HG02610 (cell line): ENCODE measurements at regions not wholly inside any gene's neighbourhood (a gene's known extent, or its start where the extent isn't known, plus 50 kb on each side); places are given as distances from the start of the nearest gene placed in this dataset.
"Not testable (repeated sequence)": the region's sequence is repeated elsewhere in the genome, so short reads cannot be mapped to it uniquely, and the experiment has no call there.

Source experiments
- ATAC-seq: cut with Tn5 transposase; IDR thresholded peaks from one replicate; pipeline ENCODE4 v1.9.1; 2021; ENCODE audit warnings: mild to moderate bottlenecking, moderate library complexity; ENCODE audit not compliant: unreplicated experiment

- ATAC-seq, result no peak
Observed at GRCh38 chr5:60546207-60546606, 153.8 kb downstream of the DEPDC1B start.

- no peak for ATAC-seq
Observed at GRCh38 chr5:60545551-60545950, 154.4 kb downstream of the DEPDC1B start.

GRCh38 chr5:60544142-60544541 lies 155.8 kb downstream of the DEPDC1B start:
- ATAC-seq, result no peak

GRCh38 chr5:60541980-60542379 lies 158.0 kb downstream of the DEPDC1B start:
- ATAC-seq, result peak; percentile 55

DNA sequence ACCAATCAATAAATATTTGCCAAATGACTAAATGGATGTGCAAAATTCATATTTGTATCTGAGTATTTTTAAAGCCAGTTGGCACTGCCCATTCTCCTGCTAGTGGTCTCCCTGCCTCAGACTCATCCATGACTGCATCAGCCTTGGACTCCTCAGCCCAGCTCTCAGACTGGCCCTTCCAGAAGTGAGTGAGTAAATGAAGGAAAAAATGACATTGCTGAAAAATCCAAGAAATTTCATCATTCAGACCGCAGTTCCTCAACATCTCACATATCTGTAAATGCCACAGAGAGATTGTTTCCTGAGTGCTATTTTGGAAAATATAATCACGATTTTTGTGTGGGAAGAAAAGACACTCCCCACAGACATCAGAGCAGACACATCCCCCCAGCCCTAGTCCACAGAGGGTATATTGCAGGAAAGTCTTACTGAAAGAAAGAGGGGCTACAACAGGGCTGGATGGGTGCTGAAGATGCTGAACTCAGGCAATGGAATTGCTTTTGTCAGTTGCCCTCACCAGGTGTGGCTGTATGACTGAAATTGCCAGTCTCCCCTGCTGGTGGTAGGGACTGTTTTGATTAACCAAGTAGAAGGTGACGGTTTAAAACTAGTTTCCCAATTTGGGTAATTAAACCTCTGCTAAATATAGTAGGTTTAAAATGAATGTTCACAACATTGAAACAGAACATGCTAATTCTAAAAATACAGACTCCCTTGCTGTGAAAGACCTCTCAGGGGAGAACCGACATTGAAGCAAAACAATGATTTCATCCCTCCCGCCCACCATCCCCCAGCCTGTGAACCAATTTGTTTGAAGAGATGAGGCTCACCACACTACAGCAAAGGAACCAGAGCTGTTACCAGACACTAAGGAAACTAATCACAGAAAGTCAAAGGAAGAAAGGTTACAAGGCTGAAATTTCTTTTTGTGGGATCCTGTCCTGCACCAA lies 158.8 kb downstream of the DEPDC1B start:
- peak; percentile 85 for ATAC-seq

DNA sequence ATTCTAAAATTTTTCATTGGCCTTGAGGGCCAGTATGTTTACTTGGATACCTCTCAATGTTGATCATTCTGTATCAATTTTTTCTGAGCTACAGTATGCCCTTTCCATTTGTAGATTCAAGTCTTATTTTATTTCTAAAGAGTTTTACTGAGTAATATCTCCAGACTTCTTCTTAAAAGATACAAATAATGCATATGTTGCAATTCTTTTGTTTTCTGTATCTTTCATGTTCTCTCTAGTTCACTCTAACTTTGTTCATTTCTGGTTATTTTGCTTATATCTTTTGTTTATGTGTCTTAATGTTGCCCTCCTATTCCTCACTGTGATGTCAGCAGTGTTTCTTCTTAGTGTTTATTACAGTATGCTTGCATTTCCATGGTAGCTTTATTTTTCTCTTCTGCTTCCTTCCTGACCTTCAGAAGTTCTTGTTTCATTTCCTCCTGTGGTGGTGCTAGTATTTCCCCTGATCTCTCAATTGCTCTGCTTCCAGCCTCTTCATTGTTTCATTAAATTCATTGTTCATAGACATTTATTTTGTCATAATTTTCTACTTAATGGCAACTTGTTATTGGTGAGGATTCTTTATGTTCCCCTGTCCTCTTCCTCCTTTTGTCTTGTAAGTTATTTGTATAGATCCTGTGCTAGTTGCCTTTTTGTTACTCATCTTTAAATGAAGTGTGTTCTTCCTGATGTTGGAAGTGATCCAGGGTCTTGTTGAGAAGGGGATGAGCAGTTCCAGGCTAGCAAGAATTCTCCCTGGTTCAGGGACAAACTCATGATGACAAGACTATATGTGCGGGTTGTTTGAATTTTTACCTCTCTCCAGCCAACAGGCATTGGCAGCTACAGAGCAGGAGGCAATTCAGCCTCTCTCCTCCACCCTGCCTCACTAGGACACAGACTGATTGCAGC lies 160.8 kb downstream of the DEPDC1B start:
- ATAC-seq, result no peak

GRCh38 chr5:60538426-60538825 lies 161.5 kb downstream of the DEPDC1B start:
- ATAC-seq, result no peak

DNA sequence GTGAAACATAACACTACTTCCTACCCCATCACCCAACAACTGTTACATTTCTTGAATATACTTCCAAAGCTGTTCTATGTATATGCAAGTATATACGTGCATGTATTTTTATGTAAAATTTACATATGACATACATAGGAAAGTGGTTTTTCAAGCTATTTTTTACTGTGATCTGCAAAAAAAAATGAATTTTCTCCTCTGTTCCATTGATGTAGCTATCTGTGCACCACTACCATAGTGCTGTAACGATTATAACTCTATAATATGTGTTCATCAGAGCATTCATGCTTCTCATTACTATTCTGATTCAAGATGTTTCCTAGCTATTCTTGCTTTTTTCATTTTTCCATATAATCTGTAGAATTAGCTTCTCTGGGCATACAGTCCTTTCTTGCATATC lies 164.0 kb downstream of the DEPDC1B start:
- ATAC-seq, result no peak

- peak; percentile 64 for ATAC-seq
Observed at GRCh38 chr5:60535198-60535597, 164.8 kb downstream of the DEPDC1B start.

- ATAC-seq, result no peak
Observed at GRCh38 chr5:60533789-60534188, 166.2 kb downstream of the DEPDC1B start.

DNA sequence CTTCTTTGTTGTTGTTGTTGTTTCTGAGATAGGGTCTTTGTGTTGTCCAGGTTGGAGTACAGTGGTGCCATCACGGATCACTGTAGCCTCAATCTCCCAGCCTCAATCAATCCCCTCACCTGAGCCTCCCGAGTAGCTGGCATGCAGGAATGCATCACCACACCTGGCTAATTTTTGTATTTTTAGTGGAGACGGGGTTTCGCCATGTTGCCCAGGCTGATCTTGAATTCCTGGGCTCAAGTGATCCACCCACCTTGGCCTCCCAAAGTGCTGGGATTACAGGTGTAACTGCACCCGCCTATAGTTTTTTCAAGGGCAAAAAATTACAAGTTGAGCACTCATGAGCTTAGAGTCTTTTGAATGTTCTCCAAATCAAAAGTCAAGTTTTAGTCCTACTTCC lies 167.2 kb downstream of the DEPDC1B start:
- ATAC-seq, result not testable (repeated sequence)

DNA sequence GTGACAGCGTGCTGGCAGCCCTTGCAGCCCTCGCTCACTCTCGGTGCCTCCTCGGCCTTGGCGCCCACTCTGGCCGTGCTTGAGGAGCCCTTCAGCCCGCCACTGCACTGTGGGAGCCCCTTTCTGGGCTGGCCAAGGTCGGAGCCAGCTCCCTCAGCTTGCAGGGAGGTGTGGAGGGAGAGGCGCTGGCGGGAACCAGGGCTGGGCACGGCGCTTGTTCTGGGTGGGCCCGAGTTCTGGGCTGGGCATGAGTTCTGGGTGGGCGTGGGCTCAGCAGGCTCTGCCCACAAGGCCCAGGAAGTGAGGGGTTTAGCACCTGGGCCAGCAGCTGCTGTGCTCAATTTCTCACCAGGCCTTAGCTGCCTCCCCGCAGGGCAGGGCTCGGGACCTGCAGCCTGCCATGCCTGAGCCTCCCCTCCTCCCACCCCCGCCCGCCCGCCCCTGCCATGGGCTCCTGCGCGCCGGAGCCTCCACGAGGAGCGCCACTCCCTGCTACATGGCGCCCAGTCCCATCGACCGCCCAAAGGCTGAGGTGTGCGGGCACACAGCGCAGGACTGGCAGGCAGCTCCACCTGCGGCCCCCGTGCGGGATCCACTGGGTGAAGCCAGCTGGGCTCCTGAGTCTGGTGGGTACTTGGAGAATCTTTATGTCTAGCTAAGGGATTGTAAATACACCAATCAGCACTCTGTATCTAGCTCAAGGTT lies 169.7 kb downstream of the DEPDC1B start:
- not testable (repeated sequence) for ATAC-seq

DNA sequence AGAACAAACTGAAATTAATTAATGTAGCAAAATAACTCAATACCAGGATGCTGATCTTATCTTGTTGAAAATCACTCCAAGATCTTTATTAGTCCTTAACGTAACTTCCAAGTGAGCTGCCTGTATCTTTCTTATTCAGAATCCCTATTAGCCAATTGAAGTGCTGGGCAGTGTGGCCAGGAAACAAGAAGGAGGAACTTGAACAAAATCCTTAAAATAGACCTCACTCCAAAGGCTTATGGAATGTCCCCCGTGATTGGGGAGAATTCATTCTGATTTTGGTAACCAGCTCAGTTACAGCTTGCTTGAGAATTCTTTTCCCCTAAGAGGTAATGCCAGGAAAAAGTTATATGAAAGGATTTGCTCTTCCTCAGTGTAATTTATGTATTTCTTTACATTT lies 171.0 kb downstream of the DEPDC1B start:
- no peak for ATAC-seq

DNA sequence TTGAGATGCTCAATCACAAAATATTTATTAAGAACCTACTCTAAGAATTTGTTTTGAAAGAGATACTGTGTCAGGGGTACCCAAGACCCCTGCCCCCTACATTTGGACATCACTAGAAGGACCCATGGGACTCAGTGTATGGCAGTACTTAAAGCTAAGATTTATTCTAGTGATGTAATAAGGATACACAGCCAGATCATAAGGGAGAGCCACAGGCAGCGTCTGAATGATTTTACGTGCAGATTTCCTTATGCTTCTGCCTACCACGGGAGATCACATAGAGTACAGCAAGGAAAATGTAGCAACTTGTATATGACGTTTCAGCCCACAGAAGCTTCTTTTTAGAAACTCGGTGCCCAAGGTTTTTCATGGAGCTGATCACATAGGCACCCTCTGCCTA lies 172.9 kb downstream of the DEPDC1B start:
- ATAC-seq, result no peak

GRCh38 chr5:60526336-60526875 lies 173.6 kb downstream of the DEPDC1B start:
- ATAC-seq, result no peak

- ATAC-seq, result peak; percentile 87
Observed at GRCh38 chr5:60522292-60522905, 177.6 kb downstream of the DEPDC1B start.

DNA sequence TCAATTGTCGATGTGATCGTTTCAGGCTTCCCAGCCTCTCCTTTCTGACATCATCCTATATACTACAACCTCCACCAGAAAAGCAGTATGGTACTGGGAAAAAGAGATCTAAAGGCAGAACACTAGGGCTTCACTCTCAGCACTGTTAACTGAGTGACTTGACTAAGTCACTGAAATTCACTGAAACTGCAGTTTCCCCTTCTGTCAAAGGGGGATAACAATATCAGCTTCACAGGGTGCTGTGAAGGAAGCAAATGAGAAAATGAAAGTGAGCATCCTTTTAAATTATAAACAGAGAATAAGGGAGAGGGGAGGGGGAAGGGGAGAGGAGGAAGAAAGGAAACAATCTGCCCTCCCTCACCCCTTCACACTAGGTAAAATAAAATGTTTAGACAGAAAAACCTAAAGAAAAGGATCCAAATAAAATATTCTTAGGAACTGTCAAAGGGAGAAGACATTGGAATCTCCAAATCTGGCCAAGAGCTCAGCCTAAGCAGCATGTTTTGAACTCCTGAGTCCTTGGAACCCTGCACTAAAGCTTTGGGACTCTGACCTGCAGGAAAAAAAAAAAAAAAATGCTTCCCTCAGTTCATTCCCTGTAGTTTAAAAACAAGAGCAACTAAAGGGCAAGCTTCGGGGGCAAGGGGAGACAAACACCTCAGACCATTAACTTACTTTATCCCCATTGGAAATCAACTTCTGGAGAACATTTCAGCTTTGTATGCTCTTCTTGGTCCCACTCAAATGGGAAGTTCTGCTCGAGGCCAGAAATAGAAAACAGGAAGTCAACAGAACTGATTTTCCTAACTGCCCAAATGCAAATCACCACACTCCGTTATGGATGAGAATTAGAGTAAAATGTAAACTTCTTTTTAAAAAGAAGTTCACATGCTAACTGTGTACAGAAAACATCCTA lies 178.3 kb downstream of the DEPDC1B start:
- peak; percentile 63 for ATAC-seq

DNA sequence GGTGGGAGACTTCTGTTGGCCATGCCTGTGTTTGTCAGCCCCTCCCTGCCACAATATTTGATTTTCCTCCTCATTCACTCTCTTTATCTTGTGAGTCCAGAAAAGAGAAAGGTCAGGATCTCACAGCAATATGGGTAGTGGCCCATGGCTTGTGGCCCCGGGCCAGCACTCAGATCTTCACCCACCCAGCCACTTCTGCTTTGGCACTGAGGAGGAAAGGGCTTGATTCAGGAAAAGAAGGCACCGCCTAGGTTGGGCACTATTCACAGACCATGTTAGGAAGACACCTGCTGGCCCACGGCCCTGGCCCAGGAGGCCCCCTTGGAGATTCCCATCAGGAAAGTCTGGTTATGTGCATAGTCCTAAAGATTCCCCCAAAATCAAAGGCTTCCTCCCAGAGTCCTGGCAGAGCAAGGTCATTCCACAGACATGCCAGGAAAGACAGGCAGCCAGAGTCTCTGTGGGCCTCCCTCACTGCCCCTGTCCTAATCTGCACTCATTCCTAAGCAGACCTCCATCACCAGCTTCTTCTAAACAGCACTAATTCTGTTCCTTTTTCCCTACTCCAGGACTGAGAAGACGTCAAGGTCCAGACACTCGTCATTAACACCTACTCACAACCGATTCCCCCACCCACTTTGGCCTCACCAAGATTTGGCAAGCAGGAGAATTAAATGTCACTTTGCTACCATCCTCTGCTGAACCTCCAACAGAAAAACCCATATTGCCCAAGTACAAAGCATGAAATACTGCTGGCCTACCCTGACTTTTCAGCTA lies 179.3 kb downstream of the DEPDC1B start:
- ATAC-seq, result no peak
